Right lobe of liver (tissue), 6 donors: ENCODE measurements at regions not wholly inside any gene's neighbourhood (a gene's known extent, or its start where the extent isn't known, plus 50 kb on each side); places are given as distances from the start of the nearest gene placed in this dataset.

Source experiments
- ATAC-seq, 4 donors: fragments of 200-7000 bp; cut with Tn5 transposase; one replicate each; pipeline ENCODE4 v1.9.1; 2020; ENCODE audit warnings: mild to moderate bottlenecking in 4 of 4, moderate library complexity in 4 of 4
- DNase-seq, 3 donors: peaks; one replicate each; pipeline ENCODE4 v3.0.0-alpha.2; 2020
- H3K27ac ChIP-seq, 3 donors: fragments of 200-600 bp; one replicate each; pipeline ENCODE4 v1.8.0; 2022
- H3K27me3 ChIP-seq, 2 donors: fragments of 200-600 bp; one replicate each; pipeline ENCODE4 v1.8.0; 2022
- H3K36me3 ChIP-seq, 4 donors: fragments of 200-600 bp; sonication (generic) in 1 of 4; one replicate each; pipeline versions ENCODE4 v1.5.1 to v1.8.0; 2017 to 2022; ENCODE audit warnings: control low read depth in 1 of 4
- H3K4me1 ChIP-seq, 4 donors: fragments of 200-600 bp; sonication (generic) in 1 of 4; one replicate each; pipeline versions ENCODE4 v1.5.1 to v1.8.0; 2017 to 2022; ENCODE audit warnings: control low read depth in 1 of 4
- H3K4me3 ChIP-seq, 3 donors: fragments of 200-600 bp; one replicate each; pipeline ENCODE4 v1.8.0; 2022
- H3K9me3 ChIP-seq, 4 donors: fragments of 200-600 bp; sonication (generic) in 1 of 4; one replicate each; pipeline versions ENCODE4 v1.5.1 to v1.8.0; 2017 to 2022; ENCODE audit warnings: control low read depth in 1 of 4
- POLR2A ChIP-seq: fragments of 450-650 bp; IDR thresholded peaks from one replicate; pipeline ENCODE4 v1.6.1; 2017; ENCODE audit warnings: antibody characterized with exemption, mild to moderate bottlenecking
- WGBS: methylation state at CpG from one replicate; pipeline ENCODE4 v1.1.6; 2018; ENCODE audit warnings: low coverage, low lambda C conversion rate; ENCODE audit not compliant: insufficient coverage; ENCODE audit errors: missing lambda C conversion rate; 5-methylcytosine and 5-hydroxymethylcytosine counted together
- intact Hi-C, 2 donors: fragments of 100-400 bp; cut with DNase I; formaldehyde crosslinking; loops; one replicate each; pipeline versions ENCODE4 v1.11.2 to v1.14.1; 2022
- TF ChIP-seq, protein P1 (sequence below), 4 donors: fragments of 200-600 bp in 3 of 4; fragments of 450-650 bp in 1 of 4; IDR thresholded peaks; one replicate each; pipeline versions ENCODE4 v1.5.1 to v1.8.0; 2016 to 2022; ENCODE audit warnings: antibody characterized with exemption in 4 of 4, mild to moderate bottlenecking in 2 of 4
- donor health status: DM: no; HTN: yes; CAD: no.
- donor health status: DM: no; HTN: no; CAD: no.
- donor health status: DM: no; HTN: no; CAD: no.
- donor health status: DM: no; HTN: yes; CAD: no.
- donor health status: DM: no; HTN: yes; CAD: no.

DNA sequence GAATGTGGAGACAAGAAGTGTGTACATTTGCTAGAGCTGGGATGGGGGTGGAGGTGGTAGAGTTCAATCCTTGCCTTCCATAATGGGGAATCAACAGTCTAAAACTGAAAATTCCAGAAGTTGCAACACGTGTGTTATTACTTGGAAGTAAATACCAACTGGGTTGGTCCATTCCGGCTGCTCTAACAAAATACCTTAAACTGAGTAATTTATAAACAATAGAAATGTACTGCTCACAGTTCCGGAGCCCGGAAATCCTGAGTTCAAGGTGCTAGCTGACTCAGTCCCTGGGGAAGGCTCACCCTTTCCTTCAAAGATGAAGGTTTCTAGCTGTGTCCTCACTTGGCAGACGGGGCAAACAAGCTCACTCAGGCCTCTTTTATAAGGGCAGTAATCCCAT is 59.0 kb downstream of the RIN2 start:
- Histone ChIP-seq H3K36me3 (no peaks in the 10 kb centered on the region), H3K27me3 (no peaks in the 10 kb centered on the region), H3K4me3 (no peak overlapping the region), H3K4me1 (no peaks in the 10 kb centered on the region), H3K27ac (no peak overlapping the region), H3K9me3 (no peaks in the 10 kb centered on the region)
- DNase-seq (no peak), ATAC-seq (peak; percentile 32 to 77 (median 64))
- 81% methylated on average over 3 of the region's 5 CpGs for WGBS
- TF ChIP-seq, protein P1, sequence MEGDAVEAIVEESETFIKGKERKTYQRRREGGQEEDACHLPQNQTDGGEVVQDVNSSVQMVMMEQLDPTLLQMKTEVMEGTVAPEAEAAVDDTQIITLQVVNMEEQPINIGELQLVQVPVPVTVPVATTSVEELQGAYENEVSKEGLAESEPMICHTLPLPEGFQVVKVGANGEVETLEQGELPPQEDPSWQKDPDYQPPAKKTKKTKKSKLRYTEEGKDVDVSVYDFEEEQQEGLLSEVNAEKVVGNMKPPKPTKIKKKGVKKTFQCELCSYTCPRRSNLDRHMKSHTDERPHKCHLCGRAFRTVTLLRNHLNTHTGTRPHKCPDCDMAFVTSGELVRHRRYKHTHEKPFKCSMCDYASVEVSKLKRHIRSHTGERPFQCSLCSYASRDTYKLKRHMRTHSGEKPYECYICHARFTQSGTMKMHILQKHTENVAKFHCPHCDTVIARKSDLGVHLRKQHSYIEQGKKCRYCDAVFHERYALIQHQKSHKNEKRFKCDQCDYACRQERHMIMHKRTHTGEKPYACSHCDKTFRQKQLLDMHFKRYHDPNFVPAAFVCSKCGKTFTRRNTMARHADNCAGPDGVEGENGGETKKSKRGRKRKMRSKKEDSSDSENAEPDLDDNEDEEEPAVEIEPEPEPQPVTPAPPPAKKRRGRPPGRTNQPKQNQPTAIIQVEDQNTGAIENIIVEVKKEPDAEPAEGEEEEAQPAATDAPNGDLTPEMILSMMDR (IDR thresholded peaks at IDR 0.05), result no peak
- no peak for TF ChIP-seq POLR2A
- intact Hi-C loops, result no loop called here

DNA sequence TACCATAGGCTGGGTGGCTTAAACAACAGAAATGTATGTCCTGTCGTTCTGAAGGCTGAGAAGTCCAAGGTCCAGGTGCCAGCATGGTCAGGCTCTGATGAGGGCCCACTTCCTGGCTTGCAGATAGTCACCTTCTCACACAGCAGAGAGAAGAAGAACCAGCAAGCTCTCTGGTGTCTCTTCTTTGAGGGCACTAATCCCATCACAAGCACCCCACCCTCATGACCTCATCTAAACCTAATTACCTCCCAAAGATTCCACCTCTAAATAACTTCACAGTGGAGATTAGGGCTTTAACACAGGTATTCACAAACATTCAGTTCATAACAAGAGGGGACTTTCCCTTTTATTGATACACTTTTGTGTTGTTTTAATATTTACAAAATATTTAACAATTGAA is 61.1 kb downstream of the RIN2 start:
- no peaks in the 10 kb centered on the region for H3K9me3 ChIP-seq
- no peaks in the 10 kb centered on the region for H3K4me1 ChIP-seq
- no peak for ATAC-seq
- intact Hi-C loops, result no loop called here
- DNase-seq, result no peak
- no peaks in the 10 kb centered on the region for H3K36me3 ChIP-seq
- WGBS, result no CpG with 5 or more reads among the region's 1 CpG
- H3K4me3 ChIP-seq, result no peak overlapping the region
- H3K27me3 ChIP-seq, result no peaks in the 10 kb centered on the region
- TF ChIP-seq, protein P1 (IDR thresholded peaks at IDR 0.05), result no peak
- TF ChIP-seq POLR2A, result no peak
- no peak overlapping the region for H3K27ac ChIP-seq

DNA sequence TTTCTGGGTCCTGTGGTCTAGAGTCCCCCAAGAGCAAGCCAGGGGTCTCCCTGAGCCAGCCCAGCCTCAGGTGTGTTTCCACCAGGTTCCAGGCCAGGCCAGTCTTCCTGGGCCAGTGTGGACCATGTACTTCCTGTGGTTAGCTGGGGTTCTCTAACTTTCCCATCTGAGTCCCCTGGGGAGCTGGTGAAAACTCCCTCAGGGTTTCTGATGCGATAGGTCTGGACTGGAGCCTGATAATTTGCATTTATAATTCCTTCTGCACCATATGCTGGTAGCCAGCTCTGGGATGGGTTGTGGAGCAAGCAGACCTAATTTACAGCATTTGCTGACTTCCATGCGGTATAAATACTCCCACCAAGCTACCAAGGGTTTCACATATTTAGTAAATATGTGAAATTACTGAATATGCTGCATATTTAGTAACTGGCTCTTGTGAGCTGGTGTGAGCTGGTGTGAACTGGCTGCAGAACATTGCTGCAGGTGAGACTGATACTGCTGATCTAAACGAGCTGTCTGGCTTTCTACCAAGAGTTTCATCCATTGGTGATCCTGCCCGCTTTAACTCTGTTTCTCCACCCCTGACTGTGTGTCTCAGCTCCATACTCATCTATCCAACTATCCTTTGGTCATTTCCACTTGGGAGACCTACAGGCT is 62.6 kb downstream of the RIN2 start:
- TF ChIP-seq POLR2A, result no peak
- TF ChIP-seq, protein P1 (IDR thresholded peaks at IDR 0.05), result no peak
- H3K4me1 ChIP-seq, result no peaks in the 10 kb centered on the region
- no peak for DNase-seq
- no peaks in the 10 kb centered on the region for H3K27me3 ChIP-seq
- 75% methylated on average over 2 of the region's 4 CpGs for WGBS
- H3K27ac ChIP-seq, result no peak overlapping the region
- no peaks in the 10 kb centered on the region for H3K9me3 ChIP-seq
- intact Hi-C loops, result no loop called here
- no peak overlapping the region for H3K4me3 ChIP-seq
- no peak for ATAC-seq
- no peaks in the 10 kb centered on the region for H3K36me3 ChIP-seq

DNA sequence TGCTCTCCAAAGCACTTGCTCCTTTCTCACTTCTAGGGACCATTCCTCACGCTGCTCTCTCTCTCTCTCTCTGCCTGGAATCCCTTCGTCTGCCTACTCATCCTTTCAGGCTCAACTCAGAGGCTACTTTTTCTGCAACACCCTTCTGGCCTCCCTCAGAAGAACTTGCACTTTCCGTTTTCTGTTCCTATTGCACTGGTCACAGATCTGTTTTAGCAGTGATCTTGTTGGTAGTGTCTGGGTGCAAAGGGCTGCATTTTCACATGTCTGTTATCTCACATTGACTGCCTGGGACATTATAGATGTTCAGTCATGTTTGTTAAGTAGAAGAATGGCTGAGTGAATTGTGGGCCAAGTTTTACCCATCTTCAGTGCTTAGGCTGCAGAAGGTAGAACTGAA is 63.5 kb downstream of the RIN2 start:
- no peaks in the 10 kb centered on the region for H3K4me1 ChIP-seq
- intact Hi-C loops, result no loop called here
- no peaks in the 10 kb centered on the region for H3K27me3 ChIP-seq
- H3K9me3 ChIP-seq, result no peaks in the 10 kb centered on the region
- no peak overlapping the region for H3K27ac ChIP-seq
- TF ChIP-seq, protein P1 (IDR thresholded peaks at IDR 0.05), result no peak
- TF ChIP-seq POLR2A, result no peak
- no peak overlapping the region for H3K4me3 ChIP-seq
- WGBS, result 70% methylated on average over 3 of the region's 3 CpGs
- DNase-seq (no peak), ATAC-seq (no peak)
- no peaks in the 10 kb centered on the region for H3K36me3 ChIP-seq

DNA sequence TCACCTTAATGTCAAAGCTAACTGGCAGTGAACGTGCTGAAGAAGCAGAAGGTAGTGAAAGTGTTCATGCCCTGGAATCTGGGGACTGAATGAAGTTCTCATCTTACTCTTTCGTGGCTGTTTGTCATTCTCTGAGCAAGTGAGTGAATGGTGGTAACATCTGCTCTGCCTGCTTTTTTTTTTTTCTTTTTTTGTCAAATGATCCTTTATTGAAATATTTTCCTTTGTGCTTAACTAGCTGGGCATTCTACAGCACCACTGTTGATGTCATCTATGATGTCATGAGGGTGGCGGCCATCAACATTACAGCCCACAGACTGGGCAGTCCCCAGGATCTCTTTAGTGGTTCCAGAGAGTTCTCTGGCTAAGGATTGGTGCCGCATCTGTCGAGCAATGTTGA is 65.2 kb downstream of the RIN2 start:
- Histone ChIP-seq H3K27me3 (no peaks in the 10 kb centered on the region), H3K27ac (no peak overlapping the region), H3K9me3 (no peaks in the 10 kb centered on the region), H3K36me3 (no peaks in the 10 kb centered on the region), H3K4me3 (no peak overlapping the region), H3K4me1 (no peaks in the 10 kb centered on the region)
- TF ChIP-seq POLR2A, result no peak
- TF ChIP-seq, protein P1 (IDR thresholded peaks at IDR 0.05), result no peak
- no peak for ATAC-seq
- 98% methylated on average over 5 of the region's 5 CpGs for WGBS
- DNase-seq, result no peak
- intact Hi-C loops, result no loop called here
